ENCODE measurements at regions not wholly inside any gene's neighbourhood (a gene's known extent, or its start where the extent isn't known, plus 50 kb on each side); places are given as distances from the start of the nearest gene placed in this dataset.

DNA sequence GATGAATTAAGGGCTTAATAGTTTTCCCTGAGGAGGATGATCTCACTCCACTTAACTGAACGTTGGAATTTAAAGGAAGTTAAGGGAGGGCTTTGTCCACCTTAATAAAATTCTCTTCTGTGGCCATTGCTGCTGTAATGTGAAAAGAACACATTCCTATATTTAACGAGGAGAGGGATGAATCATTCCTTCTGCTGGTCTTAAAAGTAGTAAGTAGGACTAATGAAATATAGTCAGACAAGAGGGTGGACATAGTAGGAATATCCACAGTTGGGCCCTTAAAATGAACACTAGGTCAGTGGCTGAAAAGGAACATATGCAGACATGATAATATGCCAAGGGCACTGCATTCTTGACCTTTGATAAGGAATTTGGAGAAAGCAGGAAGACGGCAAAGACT lies 405.6 kb downstream of the PMP22 start:
- Histone ChIP-seq H3K27ac (no peak overlapping the region), H3K27me3 (replicated peaks) (no peaks in the 10 kb centered on the region), H3K36me3 (replicated peaks) (no peaks in the 10 kb centered on the region), H3K4me3 (ENCODE audit: low read depth, low read length) (no peak overlapping the region)
- in situ Hi-C loops (cut with HindIII; ENCODE audit: low pct_ligation_motif_present, low sequenced_read_pairs): no loop called here
- TF ChIP-seq CTCF (IDR thresholded peaks at IDR 0.05; ENCODE audit: low read depth, low read length, missing control alignments): no peak
- no peak for DNase-seq

- Histone ChIP-seq H3K27me3 (replicated peaks) (no peaks in the 10 kb centered on the region), H3K36me3 (replicated peaks) (no peaks in the 10 kb centered on the region), H3K4me3 (ENCODE audit: low read depth, low read length) (no peak overlapping the region), H3K27ac (no peak overlapping the region)
- no peak for DNase-seq
- in situ Hi-C loops (cut with HindIII; ENCODE audit: low pct_ligation_motif_present, low sequenced_read_pairs): no loop called here
- no peak for TF ChIP-seq CTCF (IDR thresholded peaks at IDR 0.05; ENCODE audit: low read depth, low read length, missing control alignments)
Observed at GRCh38 chr17:14856176-14856575, 408.9 kb downstream of the PMP22 start.

GRCh38 chr17:14854691-14855090 lies 410.4 kb downstream of the PMP22 start:
- Histone ChIP-seq H3K27me3 (replicated peaks) (no peaks in the 10 kb centered on the region), H3K4me3 (ENCODE audit: low read depth, low read length) (no peak overlapping the region)
- in situ Hi-C loops (cut with HindIII; ENCODE audit: low pct_ligation_motif_present, low sequenced_read_pairs): no loop called here

DNA sequence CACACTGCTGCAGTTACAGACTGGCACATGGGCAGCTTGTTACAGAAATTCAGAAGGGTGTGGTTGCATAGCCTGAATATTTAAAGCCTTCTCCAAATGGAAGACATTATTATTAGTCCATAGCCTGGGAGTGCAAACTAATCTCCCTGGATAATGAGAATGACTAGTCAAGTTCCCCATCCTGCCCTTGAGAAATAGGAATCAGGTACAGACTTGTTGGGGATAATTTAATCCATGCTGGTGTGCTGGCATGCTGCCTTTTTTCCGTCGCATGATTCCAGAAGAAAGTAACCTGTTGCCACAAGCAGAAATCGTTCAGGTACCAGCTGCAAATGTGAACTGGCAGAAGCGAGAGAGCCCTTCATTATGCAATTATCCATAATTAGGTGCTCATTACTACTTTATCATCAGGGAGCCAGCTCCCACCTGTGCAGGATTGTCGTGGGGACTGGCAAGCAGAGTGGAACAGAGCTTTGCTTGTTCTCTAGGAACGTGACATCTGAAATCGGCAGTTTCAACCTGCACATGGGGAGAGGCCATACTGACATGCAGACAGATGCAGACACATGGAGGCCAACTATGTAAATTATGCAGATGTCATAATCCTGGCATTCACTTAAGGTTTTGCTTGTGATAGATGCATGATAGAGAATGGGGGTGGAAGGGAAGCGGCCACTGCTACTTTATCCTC lies 419.4 kb downstream of the PMP22 start:
- Histone ChIP-seq H3K36me3 (replicated peaks) (no peaks in the 10 kb centered on the region), H3K27ac (no peak overlapping the region), H3K27me3 (replicated peaks) (no peaks in the 10 kb centered on the region), H3K4me3 (ENCODE audit: low read depth, low read length) (no peak overlapping the region)
- in situ Hi-C loops (cut with HindIII; ENCODE audit: low pct_ligation_motif_present, low sequenced_read_pairs): no loop called here
- peak; percentile 20 for DNase-seq
- TF ChIP-seq CTCF (IDR thresholded peaks at IDR 0.05; ENCODE audit: low read depth, low read length, missing control alignments): no peak

More at GRCh38 chr17:14854691-14855090, 410.4 kb downstream of the PMP22 start:
- H3K36me3 ChIP-seq (replicated peaks): no peaks in the 10 kb centered on the region
- TF ChIP-seq CTCF (IDR thresholded peaks at IDR 0.05; ENCODE audit: low read depth, low read length, missing control alignments): no peak
- no peak for DNase-seq
- H3K27ac ChIP-seq: no peak overlapping the region

- H3K27ac ChIP-seq: no peak overlapping the region
- no peak for DNase-seq
- no peak for TF ChIP-seq CTCF (IDR thresholded peaks at IDR 0.05; ENCODE audit: low read depth, low read length, missing control alignments)
- H3K27me3 ChIP-seq (replicated peaks): no peaks in the 10 kb centered on the region
- H3K36me3 ChIP-seq (replicated peaks): no peaks in the 10 kb centered on the region
- H3K4me3 ChIP-seq (ENCODE audit: low read depth, low read length): no peak overlapping the region
- in situ Hi-C loops (cut with HindIII; ENCODE audit: low pct_ligation_motif_present, low sequenced_read_pairs): no loop called here
Observed at GRCh38 chr17:14843086-14843795, 421.9 kb downstream of the PMP22 start.
